ENCODE measurements at regions not wholly inside any gene's neighbourhood (a gene's known extent, or its start where the extent isn't known, plus 50 kb on each side); places are given as distances from the start of the nearest gene placed in this dataset.

DNA sequence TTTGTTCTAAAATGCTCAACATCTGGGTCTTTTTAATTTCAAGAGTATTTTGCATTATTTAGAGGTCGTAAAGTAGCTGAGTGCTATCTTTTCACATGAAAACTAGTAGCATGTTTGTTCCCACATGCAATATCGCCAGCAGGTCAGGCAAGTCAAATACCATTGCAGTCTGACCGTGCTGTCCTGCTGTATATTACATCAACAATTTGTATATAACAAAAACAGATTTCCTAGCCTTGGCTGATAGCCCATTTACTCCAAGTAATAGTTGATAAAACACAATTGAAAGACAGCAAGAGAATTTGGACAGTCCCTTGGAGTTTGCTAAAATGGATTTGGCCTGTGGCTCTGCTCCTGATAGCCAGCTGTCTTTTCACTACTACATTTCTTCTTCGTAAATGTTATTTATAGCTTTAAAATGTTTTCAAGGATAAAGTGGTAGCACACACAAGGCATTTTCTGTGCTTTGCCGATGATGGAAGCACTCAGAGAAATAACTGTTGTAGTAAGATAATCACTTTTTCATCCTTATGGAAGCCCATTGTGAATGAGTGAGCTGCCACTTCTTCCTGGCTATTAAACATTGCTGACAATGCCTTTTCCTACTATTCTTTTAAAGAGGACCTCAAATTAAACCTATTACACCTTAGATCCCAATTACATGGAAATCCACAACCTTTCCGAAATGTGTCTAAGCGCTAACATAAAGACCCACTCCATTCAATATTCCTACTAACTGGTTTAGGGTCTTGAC, 992.1 kb downstream of the MAT2B start:
- Histone ChIP-seq H3K27me3 (no peaks in the 10 kb centered on the region), H3K4me3 (no peak overlapping the region), H3K9me3 (no peaks in the 10 kb centered on the region), H3K4me1 (no peaks in the 10 kb centered on the region), H3K27ac (no peak overlapping the region), H3K36me3 (no peaks in the 10 kb centered on the region)
- in situ Hi-C loops (cut with MboI; ENCODE audit: low sequenced_read_pairs in 4 of 4), result no loop called here
- DNase-seq (no peak), ATAC-seq (no peak)
- TF ChIP-seq POLR2A (IDR thresholded peaks at IDR 0.05) (no peak), CTCF (IDR thresholded peaks at IDR 0.05 in 4 of 5, conservative IDR thresholded peaks at IDR 0.05 in 1 of 5) (no peak)
- intact Hi-C loops (cut with DNase I; ENCODE audit: low total_unique reads), result no loop called here

- intact Hi-C loops (cut with DNase I; ENCODE audit: low total_unique reads) (no loop called here), in situ Hi-C loops (cut with MboI; ENCODE audit: low sequenced_read_pairs in 4 of 4) (no loop called here)
- H3K4me1 ChIP-seq, result no peaks in the 10 kb centered on the region
- ATAC-seq, result no peak
- no peaks in the 10 kb centered on the region for H3K36me3 ChIP-seq
- no peaks in the 10 kb centered on the region for H3K9me3 ChIP-seq
- no peak overlapping the region for H3K4me3 ChIP-seq
- no peak overlapping the region for H3K27ac ChIP-seq
- no peaks in the 10 kb centered on the region for H3K27me3 ChIP-seq
- DNase-seq, result no peak
- TF ChIP-seq CTCF (IDR thresholded peaks at IDR 0.05 in 4 of 5, conservative IDR thresholded peaks at IDR 0.05 in 1 of 5), result no peak
- no peak for TF ChIP-seq POLR2A (IDR thresholded peaks at IDR 0.05)
Measured at GRCh38 chr5:164498438-164498837, 993.0 kb downstream of the MAT2B start.

GRCh38 chr5:164500856-164501255, 995.4 kb downstream of the MAT2B start:
- no peak for ATAC-seq
- Histone ChIP-seq H3K27ac (no peak overlapping the region), H3K27me3 (no peaks in the 10 kb centered on the region), H3K36me3 (no peaks in the 10 kb centered on the region), H3K9me3 (no peaks in the 10 kb centered on the region), H3K4me1 (peaks cover 0 to 5% of the 10 kb centered on the region in 2 donors), H3K4me3 (no peak overlapping the region)
- intact Hi-C loops (cut with DNase I; ENCODE audit: low total_unique reads) (no loop called here), in situ Hi-C loops (cut with MboI; ENCODE audit: low sequenced_read_pairs in 4 of 4) (loop anchor here (10.0 to 25.0 kb wide), 4 partner anchors 476 to 939 kb away; no protein-coding TSS in a partner anchor)
- TF ChIP-seq POLR2A (IDR thresholded peaks at IDR 0.05) (no peak), CTCF (IDR thresholded peaks at IDR 0.05 in 4 of 5, conservative IDR thresholded peaks at IDR 0.05 in 1 of 5) (no peak)
- DNase-seq, result no peak

DNA sequence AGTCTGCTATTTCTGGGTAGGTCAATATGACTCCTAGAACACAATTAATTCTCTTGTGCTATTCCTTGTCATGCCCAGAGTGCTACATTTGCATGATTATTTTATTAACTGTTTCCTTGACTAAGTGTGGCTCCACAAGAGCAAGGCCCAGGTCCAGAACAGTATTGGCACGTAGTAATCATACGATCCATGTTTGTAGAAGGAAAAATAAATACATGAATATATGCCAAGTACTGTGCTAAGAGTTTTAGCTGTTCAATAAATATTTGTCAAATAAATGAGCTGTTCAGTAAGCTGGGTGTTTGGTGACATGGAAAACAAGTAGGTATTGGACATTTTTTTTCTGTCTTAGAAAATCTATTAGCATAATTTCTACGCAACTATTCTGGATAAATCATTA, 995.9 kb downstream of the MAT2B start:
- no peak for TF ChIP-seq POLR2A (IDR thresholded peaks at IDR 0.05)
- no peak for TF ChIP-seq CTCF (IDR thresholded peaks at IDR 0.05 in 4 of 5, conservative IDR thresholded peaks at IDR 0.05 in 1 of 5)
- DNase-seq, result no peak
- no peak overlapping the region for H3K4me3 ChIP-seq
- intact Hi-C loops (cut with DNase I; ENCODE audit: low total_unique reads) (no loop called here), in situ Hi-C loops (cut with MboI; ENCODE audit: low sequenced_read_pairs in 4 of 4) (loop anchor here (10.0 to 25.0 kb wide), 4 partner anchors 477 to 939 kb away; no protein-coding TSS in a partner anchor)
- H3K27me3 ChIP-seq, result no peaks in the 10 kb centered on the region
- H3K9me3 ChIP-seq, result no peaks in the 10 kb centered on the region
- no peak for ATAC-seq
- H3K27ac ChIP-seq, result no peak overlapping the region
- no peaks in the 10 kb centered on the region for H3K36me3 ChIP-seq
- peaks cover 0 to 5% of the 10 kb centered on the region in 2 donors for H3K4me1 ChIP-seq

Measured in gastrocnemius medialis (tissue), 4 donors.